Caco-2 (cell line): ENCODE measurements at regions not wholly inside any gene's neighbourhood (a gene's known extent, or its start where the extent isn't known, plus 50 kb on each side); places are given as distances from the start of the nearest gene placed in this dataset.

Experiments used
- BruUV-seq: library from RNA; stranded (reverse); fragments of 400-500 nt; replicated peaks from 2 replicates; lab custom pipeline; 2021; lab: Mats Ljungman, UMichigan
- CTCF ChIA-PET: fragments of 300-600 bp; sonication (Branson Sonifier 250); formaldehyde crosslinking; loops from one replicate; lab custom pipeline; 2022; ENCODE audit warnings: antibody characterized with exemption; lab: Charles Lee
- POLR2A ChIA-PET: fragments of 300-600 bp; sonication (Branson Sonifier 250); formaldehyde crosslinking; loops from one replicate; lab custom pipeline; 2022; ENCODE audit warnings: antibody characterized with exemption; lab: Charles Lee
- DNase-seq, 2 experiments: peaks; one replicate each; pipeline versions ENCODE4 v3.0.0 to v3.0.0-alpha.2; 2020 to 2022
- H3K27me3 ChIP-seq: replicated peaks from 2 replicates; pipeline ENCODE4 v1.6.0; 2011; ENCODE audit warnings: low read length; ENCODE audit not compliant: control insufficient read depth, insufficient read depth
- H3K36me3 ChIP-seq: 2 replicates; pipeline ENCODE4 v1.5.1; 2011; ENCODE audit warnings: low read length; ENCODE audit not compliant: control insufficient read depth, insufficient read depth
- H3K4me1 ChIP-seq: fragments of 250-450 bp; sonication (Bioruptor Pico); 2 replicates; pipeline ENCODE4 v1.5.1; 2020; ENCODE audit warnings: mild to moderate bottlenecking
- H3K4me3 ChIP-seq: 2 replicates; pipeline ENCODE4 v1.5.1; 2011; ENCODE audit warnings: low read depth, mild to moderate bottlenecking, control low read depth, low read length
- H3K9me3 ChIP-seq: fragments of 250-450 bp; sonication (Bioruptor Pico); 2 replicates; pipeline ENCODE4 v1.5.1; 2020; ENCODE audit warnings: mild to moderate bottlenecking, moderate library complexity
- H3K27ac Mint-ChIP-seq: one replicate; pipeline ENCODE4 v1.8.0; 2022; ENCODE audit warnings: mixed read lengths; ENCODE audit not compliant: unreplicated experiment
- H3K27me3 Mint-ChIP-seq: one replicate; pipeline ENCODE4 v1.8.0; 2022; ENCODE audit warnings: mixed read lengths; ENCODE audit not compliant: insufficient read depth, unreplicated experiment
- H3K36me3 Mint-ChIP-seq: one replicate; pipeline ENCODE4 v1.8.0; 2022; ENCODE audit warnings: mild to moderate bottlenecking, mixed read lengths; ENCODE audit not compliant: insufficient read depth, unreplicated experiment
- H3K4me1 Mint-ChIP-seq: one replicate; pipeline ENCODE4 v1.8.0; 2022; ENCODE audit warnings: low read depth, mixed read lengths; ENCODE audit not compliant: unreplicated experiment
- H3K4me3 Mint-ChIP-seq: one replicate; pipeline ENCODE4 v1.8.0; 2022; ENCODE audit warnings: mild to moderate bottlenecking, moderate library complexity, mixed read lengths; ENCODE audit not compliant: unreplicated experiment
- H3K9me3 Mint-ChIP-seq: one replicate; pipeline ENCODE4 v1.8.0; 2022; ENCODE audit warnings: mixed read lengths; ENCODE audit not compliant: unreplicated experiment
- intact Hi-C: fragments of 100-400 bp; cut with micrococcal nuclease; formaldehyde crosslinking; loops from one replicate; pipeline ENCODE4 v1.10.0; 2022; ENCODE audit not compliant: unreplicated experiment
- TF ChIP-seq, protein P1 (sequence below), 2 experiments: fragments of 200-600 bp in 1 of 2; IDR thresholded peaks; 1 replicate in 1 of 2; 2 replicates in 1 of 2; pipeline versions ENCODE4 v1.5.1 to v1.8.0; 2011 to 2022; ENCODE audit warnings: antibody characterized with exemption in 1 of 2, control low read depth in 1 of 2, inconsistent platforms in 1 of 2, low read depth in 1 of 2, low read length in 1 of 2, mild to moderate bottlenecking in 1 of 2, moderate library complexity in 1 of 2; ENCODE audit not compliant: insufficient read depth in 1 of 2, severe bottlenecking in 1 of 2, unreplicated experiment in 1 of 2

DNA sequence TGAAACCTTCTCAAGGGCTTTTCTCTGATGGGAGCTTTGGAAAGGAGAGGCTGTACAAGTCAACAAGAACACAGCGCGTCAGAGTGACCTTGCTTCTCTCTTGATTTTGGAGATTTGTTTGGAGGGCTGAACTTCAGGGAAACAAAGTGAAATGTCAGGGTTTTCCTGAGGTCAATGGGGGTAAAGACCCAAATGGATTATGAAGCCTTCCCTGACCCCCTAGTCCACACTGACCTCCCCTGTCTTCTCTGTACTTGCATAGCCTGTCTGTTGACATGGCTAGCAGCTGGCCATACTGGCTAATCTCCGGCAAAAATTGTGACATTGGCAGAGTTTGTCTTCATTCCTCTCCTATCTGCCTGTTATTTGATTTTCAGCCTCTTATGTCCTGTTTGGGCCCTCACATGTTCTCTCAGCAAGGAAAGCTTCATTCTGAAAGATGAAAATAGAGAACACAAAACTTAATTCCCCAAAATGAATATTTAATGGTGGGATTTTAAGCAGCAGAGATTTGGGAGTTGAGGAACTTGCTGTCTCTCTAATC, 149.3 kb upstream of the HAAO start:
- intact Hi-C loops, result loop anchor here (10.0 kb wide), 1 partner anchor 223 kb away; no protein-coding TSS in a partner anchor

DNA sequence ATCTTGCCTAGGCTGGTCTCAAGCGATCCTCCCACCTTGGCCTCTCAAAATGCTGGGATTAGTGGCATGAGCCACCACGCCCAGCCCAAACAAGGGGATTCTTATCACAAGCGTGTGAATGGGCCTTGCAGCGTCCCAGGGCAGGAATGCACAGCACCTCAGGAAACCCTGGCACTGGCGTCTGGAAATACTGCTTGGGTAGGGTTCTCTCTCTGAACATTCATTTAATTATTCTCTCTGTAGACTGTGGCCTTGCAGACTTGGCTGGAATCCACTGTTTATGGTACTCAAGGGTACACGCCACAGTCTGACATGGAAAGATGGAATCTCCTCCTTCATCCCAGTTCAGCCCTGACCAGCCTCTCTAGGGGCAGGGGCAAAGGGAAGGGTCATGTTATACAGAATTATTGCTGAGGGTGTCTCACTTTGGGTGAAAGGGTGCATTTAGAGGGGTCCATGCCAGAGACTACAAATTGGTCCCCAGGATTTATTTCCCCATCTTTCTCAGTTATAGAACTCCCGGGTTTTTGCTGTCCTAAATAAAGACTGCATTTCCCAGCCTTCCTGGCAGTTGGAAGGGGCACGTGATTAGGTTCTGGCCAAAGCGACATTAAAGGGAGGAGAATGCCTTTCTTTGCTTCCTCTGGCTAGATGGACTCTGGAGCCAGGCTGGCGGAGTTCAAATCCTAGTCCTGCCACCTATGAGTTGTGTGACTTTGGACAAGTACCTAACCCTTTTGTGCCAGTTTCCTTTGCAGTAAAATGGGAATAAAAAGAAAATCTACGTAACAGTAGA, 147.2 kb upstream of the HAAO start:
- Mint-ChIP-seq H3K4me1 (peaks cover 8% of the 10 kb centered on the region), H3K4me3 (no peak overlapping the region), H3K27ac (no peak overlapping the region), H3K36me3 (no peaks in the 10 kb centered on the region), H3K9me3 (no peaks in the 10 kb centered on the region), H3K27me3 (no peaks in the 10 kb centered on the region)
- Histone ChIP-seq H3K4me1 (peaks cover 17% of the 10 kb centered on the region), H3K9me3 (no peaks in the 10 kb centered on the region), H3K4me3 (no peak overlapping the region), H3K27me3 (no peaks in the 10 kb centered on the region), H3K36me3 (no peaks in the 10 kb centered on the region)
- no TSS peak for BruUV-seq
- no peak for DNase-seq
- ChIA-PET POLR2A (no interaction called here), CTCF (no interaction called here)
- TF ChIP-seq, protein P1, sequence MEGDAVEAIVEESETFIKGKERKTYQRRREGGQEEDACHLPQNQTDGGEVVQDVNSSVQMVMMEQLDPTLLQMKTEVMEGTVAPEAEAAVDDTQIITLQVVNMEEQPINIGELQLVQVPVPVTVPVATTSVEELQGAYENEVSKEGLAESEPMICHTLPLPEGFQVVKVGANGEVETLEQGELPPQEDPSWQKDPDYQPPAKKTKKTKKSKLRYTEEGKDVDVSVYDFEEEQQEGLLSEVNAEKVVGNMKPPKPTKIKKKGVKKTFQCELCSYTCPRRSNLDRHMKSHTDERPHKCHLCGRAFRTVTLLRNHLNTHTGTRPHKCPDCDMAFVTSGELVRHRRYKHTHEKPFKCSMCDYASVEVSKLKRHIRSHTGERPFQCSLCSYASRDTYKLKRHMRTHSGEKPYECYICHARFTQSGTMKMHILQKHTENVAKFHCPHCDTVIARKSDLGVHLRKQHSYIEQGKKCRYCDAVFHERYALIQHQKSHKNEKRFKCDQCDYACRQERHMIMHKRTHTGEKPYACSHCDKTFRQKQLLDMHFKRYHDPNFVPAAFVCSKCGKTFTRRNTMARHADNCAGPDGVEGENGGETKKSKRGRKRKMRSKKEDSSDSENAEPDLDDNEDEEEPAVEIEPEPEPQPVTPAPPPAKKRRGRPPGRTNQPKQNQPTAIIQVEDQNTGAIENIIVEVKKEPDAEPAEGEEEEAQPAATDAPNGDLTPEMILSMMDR (IDR thresholded peaks at IDR 0.05; ENCODE audit: insufficient read depth in 1 of 2, low read depth in 1 of 2, low read length in 1 of 2, severe bottlenecking in 1 of 2, unreplicated experiment in 1 of 2), result no peak
- intact Hi-C loops, result loop anchor here (5.0 to 10.0 kb wide), 2 partner anchors 42 to 225 kb away; no protein-coding TSS in a partner anchor

More for the DNA sequence above, 149.3 kb upstream of the HAAO start:
- Mint-ChIP-seq H3K9me3 (no peaks in the 10 kb centered on the region), H3K27me3 (no peaks in the 10 kb centered on the region), H3K4me1 (peaks cover 13% of the 10 kb centered on the region), H3K27ac (no peak overlapping the region), H3K4me3 (no peak overlapping the region), H3K36me3 (no peaks in the 10 kb centered on the region)
- DNase-seq, result no peak
- no peak overlapping the region for H3K4me3 ChIP-seq
- H3K4me1 ChIP-seq, result peaks cover 20% of the 10 kb centered on the region
- no TSS peak for BruUV-seq
- TF ChIP-seq, protein P1 (IDR thresholded peaks at IDR 0.05; ENCODE audit: insufficient read depth in 1 of 2, low read depth in 1 of 2, low read length in 1 of 2, severe bottlenecking in 1 of 2, unreplicated experiment in 1 of 2), result no peak
- no peaks in the 10 kb centered on the region for H3K9me3 ChIP-seq
- CTCF ChIA-PET, result interaction anchor here (1.3 kb wide), 1 partner anchor 12 kb away, joined by 4 read pairs; no protein-coding TSS in a partner anchor
- H3K27me3 ChIP-seq, result no peaks in the 10 kb centered on the region
- no peaks in the 10 kb centered on the region for H3K36me3 ChIP-seq
- POLR2A ChIA-PET, result no interaction called here

DNA sequence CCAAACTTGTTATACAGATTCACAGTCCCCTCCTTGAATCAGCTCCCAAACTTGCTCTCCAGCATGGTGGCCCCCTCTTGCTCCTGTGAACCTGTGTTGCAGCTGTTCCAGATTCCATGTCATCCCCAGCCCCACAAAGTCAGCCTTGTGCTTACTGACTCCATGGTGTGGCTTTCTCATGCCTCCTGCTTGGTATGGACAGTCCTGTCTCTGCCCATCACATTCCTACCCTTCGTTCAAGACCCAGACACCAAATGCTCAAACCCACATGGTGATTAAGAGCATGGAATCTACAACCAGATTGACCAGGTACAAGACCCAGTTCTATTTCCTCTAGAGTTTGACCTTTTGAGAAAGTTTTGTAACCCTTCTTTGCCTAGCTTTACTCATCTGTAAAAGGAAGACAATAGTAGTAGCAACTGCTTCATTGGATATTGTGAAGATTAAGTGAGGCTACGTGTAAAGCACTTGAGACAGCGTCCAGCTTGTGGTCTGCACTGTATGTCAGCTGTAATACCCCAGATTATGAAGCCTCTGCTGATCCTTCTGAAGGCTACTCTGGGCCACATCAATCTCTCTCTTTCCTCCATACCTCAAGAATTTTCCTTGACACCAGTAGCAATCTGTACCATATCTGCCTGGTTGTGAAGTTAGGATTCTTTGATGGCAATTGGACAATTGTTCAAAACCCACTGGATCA, 146.4 kb upstream of the HAAO start:
- Mint-ChIP-seq H3K36me3 (no peaks in the 10 kb centered on the region), H3K4me1 (peaks cover 8% of the 10 kb centered on the region), H3K9me3 (no peaks in the 10 kb centered on the region), H3K4me3 (no peak overlapping the region), H3K27me3 (no peaks in the 10 kb centered on the region), H3K27ac (no peak overlapping the region)
- ChIA-PET POLR2A (no interaction called here), CTCF (no interaction called here)
- no peaks in the 10 kb centered on the region for H3K36me3 ChIP-seq
- no peak overlapping the region for H3K4me3 ChIP-seq
- intact Hi-C loops, result loop anchor here (5.0 kb wide), 1 partner anchor 42 kb away; no protein-coding TSS in a partner anchor
- no peak for DNase-seq
- H3K4me1 ChIP-seq, result peaks cover 21% of the 10 kb centered on the region
- TF ChIP-seq, protein P1 (IDR thresholded peaks at IDR 0.05; ENCODE audit: insufficient read depth in 1 of 2, low read depth in 1 of 2, low read length in 1 of 2, severe bottlenecking in 1 of 2, unreplicated experiment in 1 of 2), result no peak
- no TSS peak for BruUV-seq
- H3K9me3 ChIP-seq, result no peaks in the 10 kb centered on the region
- no peaks in the 10 kb centered on the region for H3K27me3 ChIP-seq
